ENCODE measurements at regions not wholly inside any gene's neighbourhood (a gene's known extent, or its start where the extent isn't known, plus 50 kb on each side); places are given as distances from the start of the nearest gene placed in this dataset.

DNA sequence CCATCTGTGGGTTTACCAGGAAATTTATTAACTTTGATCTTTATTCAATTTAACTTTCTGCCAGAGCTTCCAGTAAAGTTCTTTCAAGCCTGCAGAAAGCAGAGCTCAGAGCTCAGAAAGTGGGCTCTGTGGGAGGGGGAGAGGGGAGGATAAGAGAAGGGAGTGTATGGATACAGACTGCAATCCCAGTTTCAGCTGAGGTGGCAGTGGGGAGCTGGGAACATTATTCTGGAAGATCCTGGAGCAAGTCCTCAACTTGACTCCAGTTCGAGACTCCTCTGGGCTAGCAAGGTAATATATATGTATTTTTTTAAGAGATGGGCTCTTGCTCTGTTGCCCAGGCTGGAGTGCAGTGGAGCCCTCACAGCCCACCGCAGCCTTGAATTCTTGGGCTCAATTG lies 108.9 kb upstream of the NABP1 start:
- no peak overlapping the region for H3K4me3 ChIP-seq (replicated peaks; ENCODE audit: insufficient read depth, low read length)
- DNase-seq (ENCODE audit: low read depth in 1 of 2, low spot score in 1 of 2): no peak
- TF ChIP-seq GABPA (IDR thresholded peaks at IDR 0.05; ENCODE audit: low read depth): no peak
- TF ChIP-seq POLR2AphosphoS5 (IDR thresholded peaks at IDR 0.05; ENCODE audit: low read depth): no peak
- TF ChIP-seq, protein P1, sequence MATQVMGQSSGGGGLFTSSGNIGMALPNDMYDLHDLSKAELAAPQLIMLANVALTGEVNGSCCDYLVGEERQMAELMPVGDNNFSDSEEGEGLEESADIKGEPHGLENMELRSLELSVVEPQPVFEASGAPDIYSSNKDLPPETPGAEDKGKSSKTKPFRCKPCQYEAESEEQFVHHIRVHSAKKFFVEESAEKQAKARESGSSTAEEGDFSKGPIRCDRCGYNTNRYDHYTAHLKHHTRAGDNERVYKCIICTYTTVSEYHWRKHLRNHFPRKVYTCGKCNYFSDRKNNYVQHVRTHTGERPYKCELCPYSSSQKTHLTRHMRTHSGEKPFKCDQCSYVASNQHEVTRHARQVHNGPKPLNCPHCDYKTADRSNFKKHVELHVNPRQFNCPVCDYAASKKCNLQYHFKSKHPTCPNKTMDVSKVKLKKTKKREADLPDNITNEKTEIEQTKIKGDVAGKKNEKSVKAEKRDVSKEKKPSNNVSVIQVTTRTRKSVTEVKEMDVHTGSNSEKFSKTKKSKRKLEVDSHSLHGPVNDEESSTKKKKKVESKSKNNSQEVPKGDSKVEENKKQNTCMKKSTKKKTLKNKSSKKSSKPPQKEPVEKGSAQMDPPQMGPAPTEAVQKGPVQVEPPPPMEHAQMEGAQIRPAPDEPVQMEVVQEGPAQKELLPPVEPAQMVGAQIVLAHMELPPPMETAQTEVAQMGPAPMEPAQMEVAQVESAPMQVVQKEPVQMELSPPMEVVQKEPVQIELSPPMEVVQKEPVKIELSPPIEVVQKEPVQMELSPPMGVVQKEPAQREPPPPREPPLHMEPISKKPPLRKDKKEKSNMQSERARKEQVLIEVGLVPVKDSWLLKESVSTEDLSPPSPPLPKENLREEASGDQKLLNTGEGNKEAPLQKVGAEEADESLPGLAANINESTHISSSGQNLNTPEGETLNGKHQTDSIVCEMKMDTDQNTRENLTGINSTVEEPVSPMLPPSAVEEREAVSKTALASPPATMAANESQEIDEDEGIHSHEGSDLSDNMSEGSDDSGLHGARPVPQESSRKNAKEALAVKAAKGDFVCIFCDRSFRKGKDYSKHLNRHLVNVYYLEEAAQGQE (IDR thresholded peaks at IDR 0.05; ENCODE audit: insufficient replicate concordance, low read depth): no peak
- TF ChIP-seq, protein P2, sequence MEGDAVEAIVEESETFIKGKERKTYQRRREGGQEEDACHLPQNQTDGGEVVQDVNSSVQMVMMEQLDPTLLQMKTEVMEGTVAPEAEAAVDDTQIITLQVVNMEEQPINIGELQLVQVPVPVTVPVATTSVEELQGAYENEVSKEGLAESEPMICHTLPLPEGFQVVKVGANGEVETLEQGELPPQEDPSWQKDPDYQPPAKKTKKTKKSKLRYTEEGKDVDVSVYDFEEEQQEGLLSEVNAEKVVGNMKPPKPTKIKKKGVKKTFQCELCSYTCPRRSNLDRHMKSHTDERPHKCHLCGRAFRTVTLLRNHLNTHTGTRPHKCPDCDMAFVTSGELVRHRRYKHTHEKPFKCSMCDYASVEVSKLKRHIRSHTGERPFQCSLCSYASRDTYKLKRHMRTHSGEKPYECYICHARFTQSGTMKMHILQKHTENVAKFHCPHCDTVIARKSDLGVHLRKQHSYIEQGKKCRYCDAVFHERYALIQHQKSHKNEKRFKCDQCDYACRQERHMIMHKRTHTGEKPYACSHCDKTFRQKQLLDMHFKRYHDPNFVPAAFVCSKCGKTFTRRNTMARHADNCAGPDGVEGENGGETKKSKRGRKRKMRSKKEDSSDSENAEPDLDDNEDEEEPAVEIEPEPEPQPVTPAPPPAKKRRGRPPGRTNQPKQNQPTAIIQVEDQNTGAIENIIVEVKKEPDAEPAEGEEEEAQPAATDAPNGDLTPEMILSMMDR (IDR thresholded peaks at IDR 0.05; ENCODE audit: insufficient read depth, low read length): no peak
- no peak for TF ChIP-seq SPI1 (IDR thresholded peaks at IDR 0.05; ENCODE audit: borderline replicate concordance, low read depth)
- no peaks in the 10 kb centered on the region for H3K27me3 ChIP-seq (ENCODE audit: insufficient read depth, poor library complexity, severe bottlenecking)
- H3K27ac ChIP-seq (replicated peaks): no peak overlapping the region

DNA sequence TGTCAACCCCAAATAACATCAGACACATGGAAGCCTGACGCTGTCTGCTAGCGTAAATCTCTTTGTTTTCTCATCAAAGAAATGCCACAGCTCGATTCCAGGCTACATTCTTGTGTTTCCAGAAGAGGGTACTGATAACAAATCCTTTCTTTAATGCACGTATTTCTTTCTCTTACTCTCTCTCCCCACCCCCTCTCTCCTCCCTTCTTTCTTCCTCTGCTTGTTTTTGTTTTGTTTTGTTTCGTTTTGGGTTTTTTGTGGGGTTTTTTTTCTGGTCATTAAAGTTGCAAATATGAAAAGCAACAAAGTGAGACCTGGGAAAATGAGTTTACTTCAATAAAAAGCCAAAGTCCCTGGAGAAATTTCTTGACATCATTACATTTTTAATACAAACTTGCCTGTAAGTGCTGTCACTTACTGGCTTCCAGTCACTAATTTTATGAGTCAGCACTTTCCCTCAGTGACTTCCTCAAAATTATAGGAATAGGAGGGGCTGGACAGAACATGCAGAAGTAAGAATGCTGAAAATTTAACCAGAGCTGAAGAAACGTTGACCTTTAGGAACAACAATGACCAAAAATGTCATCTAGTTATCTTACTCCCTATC lies 106.7 kb upstream of the NABP1 start:
- H3K27me3 ChIP-seq (ENCODE audit: insufficient read depth, poor library complexity, severe bottlenecking): no peaks in the 10 kb centered on the region
- H3K27ac ChIP-seq (replicated peaks): peak overlapping the region; percentile 48
- TF ChIP-seq, protein P2 (IDR thresholded peaks at IDR 0.05; ENCODE audit: insufficient read depth, low read length): peak; percentile 7
- TF ChIP-seq, protein P1 (IDR thresholded peaks at IDR 0.05; ENCODE audit: insufficient replicate concordance, low read depth): no peak
- TF ChIP-seq SPI1 (IDR thresholded peaks at IDR 0.05; ENCODE audit: borderline replicate concordance, low read depth): peak; percentile 96
- peak; percentile 47 to 71 for DNase-seq (ENCODE audit: low read depth in 1 of 2, low spot score in 1 of 2)
- peak overlapping the region; percentile 19 for H3K4me3 ChIP-seq (replicated peaks; ENCODE audit: insufficient read depth, low read length)

DNA sequence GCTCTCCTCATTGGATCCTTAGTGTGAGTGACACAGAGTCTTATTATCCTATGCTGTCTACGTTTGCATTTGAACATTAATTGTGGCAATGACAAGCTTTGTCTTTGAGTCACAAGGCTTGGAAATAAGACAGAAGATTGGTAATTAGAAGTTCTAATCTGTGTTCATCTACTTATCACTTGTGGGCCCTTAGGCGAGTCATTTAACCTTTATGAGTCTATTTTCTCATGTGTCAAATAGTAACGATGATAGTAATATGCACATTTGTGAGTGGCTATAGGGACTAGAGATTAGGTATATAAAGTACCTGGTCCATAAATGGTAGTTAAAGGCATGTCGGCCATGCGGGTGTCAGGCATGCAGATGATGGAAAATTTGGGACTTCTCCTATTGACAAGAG lies 105.6 kb upstream of the NABP1 start:
- TF ChIP-seq POLR2AphosphoS5 (IDR thresholded peaks at IDR 0.05; ENCODE audit: low read depth) (no peak), SPI1 (IDR thresholded peaks at IDR 0.05; ENCODE audit: borderline replicate concordance, low read depth) (no peak), GABPA (IDR thresholded peaks at IDR 0.05; ENCODE audit: low read depth) (no peak)
- TF ChIP-seq, protein P1 (IDR thresholded peaks at IDR 0.05; ENCODE audit: insufficient replicate concordance, low read depth): no peak
- TF ChIP-seq, protein P2 (IDR thresholded peaks at IDR 0.05; ENCODE audit: insufficient read depth, low read length): no peak
- no peaks in the 10 kb centered on the region for H3K27me3 ChIP-seq (ENCODE audit: insufficient read depth, poor library complexity, severe bottlenecking)

More for the DNA sequence above, 105.6 kb upstream of the NABP1 start:
- DNase-seq (ENCODE audit: low read depth in 1 of 2, low spot score in 1 of 2): no peak
- H3K27ac ChIP-seq (replicated peaks): no peak overlapping the region
- no peak overlapping the region for H3K4me3 ChIP-seq (replicated peaks; ENCODE audit: insufficient read depth, low read length)

Data from HL-60 (cell line).